Left ventricle myocardium inferior (tissue), 1 donor: ENCODE measurements at regions not wholly inside any gene's neighbourhood (a gene's known extent, or its start where the extent isn't known, plus 50 kb on each side); places are given as distances from the start of the nearest gene placed in this dataset.

Experiments
- DNase-seq: peaks from one replicate; pipeline ENCODE4 v3.0.0-alpha.2; 2020
- H3K27ac ChIP-seq: fragments of 200-600 bp; replicated peaks from 2 replicates; pipeline ENCODE4 v1.8.0; 2021
- H3K27me3 ChIP-seq: fragments of 200-600 bp; 2 replicates; pipeline ENCODE4 v1.8.0; 2021; ENCODE audit warnings: low read depth
- H3K36me3 ChIP-seq: fragments of 200-600 bp; 2 replicates; pipeline ENCODE4 v1.8.0; 2021
- H3K4me1 ChIP-seq: fragments of 200-600 bp; 2 replicates; pipeline ENCODE4 v1.8.0; 2021
- H3K4me3 ChIP-seq: fragments of 200-600 bp; 2 replicates; pipeline ENCODE4 v1.8.0; 2021; ENCODE audit warnings: mild to moderate bottlenecking, moderate library complexity
- H3K9me3 ChIP-seq: fragments of 200-600 bp; replicated peaks from 2 replicates; pipeline ENCODE4 v1.8.0; 2021
- CTCF ChIP-seq: fragments of 200-600 bp; IDR thresholded peaks from 2 replicates; pipeline ENCODE4 v1.8.0; 2021; ENCODE audit warnings: antibody characterized with exemption, mild to moderate bottlenecking, borderline replicate concordance
- intact Hi-C: fragments of 100-400 bp; cut with micrococcal nuclease; formaldehyde crosslinking; loops from one replicate; pipeline ENCODE4 v1.11.0; 2022
- donor health status: DM: no; HTN: yes; CAD: no; lungs with severe emphysema.

DNA sequence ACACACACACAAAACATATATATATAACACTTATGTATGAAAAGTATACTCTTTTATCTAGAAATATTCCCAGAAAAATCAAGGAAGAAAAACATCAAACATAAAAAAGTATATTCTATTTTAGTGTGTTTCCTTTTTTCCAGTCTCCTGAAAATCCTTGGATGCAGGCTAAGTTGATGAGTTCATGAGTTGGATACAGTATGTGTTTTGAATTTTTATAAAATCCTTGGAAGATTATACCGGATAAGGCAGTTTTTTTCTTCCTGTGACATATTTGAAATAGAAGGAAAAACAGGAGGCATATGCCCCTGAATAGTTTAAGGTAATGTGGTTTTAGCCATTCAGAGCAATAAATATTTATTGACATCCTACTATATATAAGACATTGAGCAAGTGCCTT is 203.6 kb downstream of the SNX18 start:
- peaks cover 10% of the 10 kb centered on the region for H3K9me3 ChIP-seq
- H3K27me3 ChIP-seq: no peaks in the 10 kb centered on the region
- H3K27ac ChIP-seq: peak overlapping the region; percentile 89
- intact Hi-C loops: no loop called here
- no peak for DNase-seq
- H3K4me1 ChIP-seq: peaks cover 46% of the 10 kb centered on the region
- TF ChIP-seq CTCF: no peak
- H3K36me3 ChIP-seq: no peaks in the 10 kb centered on the region
- H3K4me3 ChIP-seq: no peak overlapping the region

GRCh38 chr5:54720341-54720740 is 202.8 kb downstream of the SNX18 start:
- Histone ChIP-seq H3K4me1 (peaks cover 46% of the 10 kb centered on the region), H3K27me3 (no peaks in the 10 kb centered on the region), H3K9me3 (peaks cover 10% of the 10 kb centered on the region), H3K36me3 (no peaks in the 10 kb centered on the region), H3K4me3 (no peak overlapping the region), H3K27ac (peak overlapping the region; percentile 89)
- TF ChIP-seq CTCF: no peak
- intact Hi-C loops: no loop called here
- DNase-seq: no peak

GRCh38 chr5:54719384-54720283 is 202.1 kb downstream of the SNX18 start:
- Histone ChIP-seq H3K27ac (peak overlapping the region; percentile 89), H3K4me3 (peak overlapping the region; percentile 24), H3K9me3 (peaks cover 10% of the 10 kb centered on the region), H3K36me3 (no peaks in the 10 kb centered on the region), H3K4me1 (peaks cover 46% of the 10 kb centered on the region), H3K27me3 (no peaks in the 10 kb centered on the region)
- peak; percentile 36 for TF ChIP-seq CTCF
- peak; percentile 59 for DNase-seq
- intact Hi-C loops: no loop called here

- peak overlapping the region; percentile 89 for H3K27ac ChIP-seq
- no peaks in the 10 kb centered on the region for H3K36me3 ChIP-seq
- H3K27me3 ChIP-seq: no peaks in the 10 kb centered on the region
- DNase-seq: peak; percentile 71
- peaks cover 10% of the 10 kb centered on the region for H3K9me3 ChIP-seq
- intact Hi-C loops: no loop called here
- H3K4me3 ChIP-seq: peak overlapping the region; percentile 24
- TF ChIP-seq CTCF: no peak
- peaks cover 54% of the 10 kb centered on the region for H3K4me1 ChIP-seq
These were observed 201.1 kb downstream of the SNX18 start for GRCh38 chr5:54718656-54719055.

DNA sequence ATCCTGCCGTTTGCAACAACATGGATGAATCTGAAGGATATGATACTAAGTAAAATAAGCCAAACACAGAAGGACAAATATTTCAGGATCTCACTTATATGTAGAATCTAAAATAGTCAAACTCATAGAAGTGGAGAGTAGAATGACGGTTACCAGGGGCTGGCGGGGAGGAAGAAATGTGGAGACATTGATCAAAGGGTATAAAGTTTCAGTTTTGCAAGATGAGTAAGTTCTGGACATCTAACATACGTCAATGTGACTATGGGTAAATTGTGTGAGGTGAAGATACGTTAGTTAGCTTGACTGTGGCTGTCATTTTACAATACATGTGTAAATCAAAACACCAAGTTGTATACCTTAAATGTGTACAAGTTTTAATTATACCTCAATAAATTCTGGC is 200.3 kb downstream of the SNX18 start:
- intact Hi-C loops: no loop called here
- TF ChIP-seq CTCF: no peak
- no peak for DNase-seq
- no peak overlapping the region for H3K4me3 ChIP-seq
- peaks cover 10% of the 10 kb centered on the region for H3K9me3 ChIP-seq
- H3K4me1 ChIP-seq: peaks cover 54% of the 10 kb centered on the region
- H3K27ac ChIP-seq: peak overlapping the region; percentile 89
- no peaks in the 10 kb centered on the region for H3K36me3 ChIP-seq
- H3K27me3 ChIP-seq: no peaks in the 10 kb centered on the region
